PC-3 (cell line): ENCODE measurements at regions not wholly inside any gene's neighbourhood (a gene's known extent, or its start where the extent isn't known, plus 50 kb on each side); places are given as distances from the start of the nearest gene placed in this dataset.

ENCODE experiments used
- ATAC-seq: fragments of 200-7000 bp; cut with Tn5 transposase; 2 replicates; pipeline ENCODE4 v1.9.1; 2020; ENCODE audit warnings: mild to moderate bottlenecking, moderate library complexity
- BruUV-seq: library from RNA; stranded (reverse); fragments of 400-500 nt; replicated peaks from 2 replicates; lab custom pipeline; 2021; lab: Mats Ljungman, UMichigan
- CTCF ChIA-PET: fragments of 300-600 bp; sonication (Branson Sonifier 250); formaldehyde crosslinking; loops from one replicate; lab custom pipeline; 2022; ENCODE audit warnings: antibody characterized with exemption; lab: Charles Lee
- POLR2A ChIA-PET: fragments of 300-600 bp; sonication (Branson Sonifier 250); formaldehyde crosslinking; loops from one replicate; lab custom pipeline; 2022; ENCODE audit warnings: antibody characterized with exemption; ENCODE audit not compliant: unreplicated experiment; lab: Charles Lee
- DNase-seq: peaks from one replicate; pipeline ENCODE4 v3.0.0-alpha.2; 2015
- H2AFZ ChIP-seq: fragments of 300-600 bp; sonication (generic); 2 replicates; pipeline ENCODE4 v1.6.0; 2016; ENCODE audit warnings: antibody characterized with exemption, low read length
- H3F3A ChIP-seq: fragments of 300-600 bp; sonication (generic); one replicate; pipeline ENCODE4 v1.6.0; 2017; ENCODE audit warnings: antibody characterized with exemption, low read length, control low read depth, mild to moderate bottlenecking; ENCODE audit not compliant: unreplicated experiment
- H3K27ac ChIP-seq: fragments of 300-600 bp; sonication (generic); 2 replicates; pipeline ENCODE4 v1.5.1; 2016; ENCODE audit warnings: mild to moderate bottlenecking, low read length
- H3K27me3 ChIP-seq: fragments of 300-600 bp; sonication (generic); 2 replicates; pipeline ENCODE4 v1.6.1; 2016; ENCODE audit warnings: low read length, mixed read lengths
- H3K36me3 ChIP-seq: fragments of 300-600 bp; sonication (generic); 2 replicates; pipeline ENCODE4 v1.6.1; 2016; ENCODE audit warnings: low read depth, mixed run types, low read length, mixed read lengths
- H3K4me1 ChIP-seq: fragments of 300-600 bp; sonication (generic); 2 replicates; pipeline ENCODE4 v1.5.1; 2016; ENCODE audit warnings: low read length; ENCODE audit not compliant: insufficient read depth
- H3K4me2 ChIP-seq: fragments of 300-600 bp; sonication (generic); 2 replicates; pipeline ENCODE4 v1.6.0; 2016; ENCODE audit warnings: low read length
- H3K4me3 ChIP-seq: fragments of 300-600 bp; sonication (generic); 2 replicates; pipeline ENCODE4 v1.5.1; 2016; ENCODE audit warnings: mild to moderate bottlenecking, low read length, mixed read lengths
- H3K79me2 ChIP-seq: fragments of 300-600 bp; sonication (generic); 2 replicates; pipeline ENCODE4 v1.6.1; 2017; ENCODE audit warnings: low read length, mixed read lengths
- H3K9ac ChIP-seq: fragments of 300-600 bp; sonication (generic); 2 replicates; pipeline ENCODE4 v1.6.0; 2016; ENCODE audit warnings: mild to moderate bottlenecking, low read length
- H3K9me2 ChIP-seq: fragments of 300-600 bp; sonication (generic); replicated peaks from 2 replicates; pipeline ENCODE4 v1.6.1; 2016; ENCODE audit warnings: mixed run types, low read length, mixed read lengths
- H3K9me3 ChIP-seq: fragments of 300-600 bp; sonication (generic); 2 replicates; pipeline ENCODE4 v1.6.1; 2016; ENCODE audit warnings: low read length, mixed read lengths
- H4K20me1 ChIP-seq: fragments of 300-600 bp; sonication (generic); 2 replicates; pipeline ENCODE4 v1.6.1; 2016; ENCODE audit warnings: low read length, mixed read lengths
- EZH2 ChIP-seq: fragments of 300-600 bp; sonication (generic); IDR thresholded peaks from one replicate; pipeline ENCODE4 v1.6.1; 2017; ENCODE audit warnings: antibody characterized with exemption, mild to moderate bottlenecking, low read length; ENCODE audit not compliant: unreplicated experiment
- EZH2phosphoT487 ChIP-seq: fragments of 300-600 bp; sonication (generic); IDR thresholded peaks from 2 replicates; pipeline ENCODE4 v1.6.1; 2018; ENCODE audit warnings: mild to moderate bottlenecking, antibody characterized with exemption, low read length, borderline replicate concordance
- intact Hi-C: fragments of 100-400 bp; cut with micrococcal nuclease; formaldehyde crosslinking; loops from 2 replicates; pipeline ENCODE4 v1.9.0; 2023
- TF ChIP-seq, protein P1 (sequence below): fragments of 300-600 bp; sonication (generic); conservative IDR thresholded peaks from 2 replicates; pipeline ENCODE4 v1.5.1; 2017; ENCODE audit warnings: antibody characterized with exemption, low read depth, mild to moderate bottlenecking, low read length

DNA sequence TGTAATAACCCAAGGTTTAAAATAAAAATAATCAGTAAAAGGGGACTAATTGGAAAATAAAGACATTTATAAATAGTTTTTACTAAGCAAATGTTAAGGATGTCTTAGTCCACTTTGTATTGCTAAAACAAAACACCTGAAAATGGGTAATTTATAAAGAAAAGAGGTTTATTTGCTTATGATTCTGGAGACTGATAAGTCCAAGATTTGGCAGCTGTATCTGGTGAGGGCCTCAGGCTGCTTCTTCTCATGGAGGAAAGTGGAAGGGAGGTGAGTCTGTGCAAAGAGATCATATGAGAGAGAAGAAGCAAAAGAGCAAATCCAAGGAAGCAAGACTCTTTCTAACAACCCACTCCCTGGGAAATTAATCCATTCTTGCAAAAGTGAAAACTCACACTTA is 299.5 kb downstream of the DSC3 start:
- no peak overlapping the region for H2AFZ ChIP-seq
- DNase-seq (no peak), ATAC-seq (no peak)
- H4K20me1 ChIP-seq: no peaks in the 10 kb centered on the region
- no peaks in the 10 kb centered on the region for H3K9me3 ChIP-seq
- H3K36me3 ChIP-seq: no peaks in the 10 kb centered on the region
- no peaks in the 10 kb centered on the region for H3K27me3 ChIP-seq
- H3K4me1 ChIP-seq: no peaks in the 10 kb centered on the region
- no peaks in the 10 kb centered on the region for H3F3A ChIP-seq
- ChIA-PET CTCF (no interaction called here), POLR2A (no interaction called here)
- no peaks in the 10 kb centered on the region for H3K9me2 ChIP-seq
- H3K4me2 ChIP-seq: no peak overlapping the region
- no peak for TF ChIP-seq EZH2
- TF ChIP-seq, protein P1, sequence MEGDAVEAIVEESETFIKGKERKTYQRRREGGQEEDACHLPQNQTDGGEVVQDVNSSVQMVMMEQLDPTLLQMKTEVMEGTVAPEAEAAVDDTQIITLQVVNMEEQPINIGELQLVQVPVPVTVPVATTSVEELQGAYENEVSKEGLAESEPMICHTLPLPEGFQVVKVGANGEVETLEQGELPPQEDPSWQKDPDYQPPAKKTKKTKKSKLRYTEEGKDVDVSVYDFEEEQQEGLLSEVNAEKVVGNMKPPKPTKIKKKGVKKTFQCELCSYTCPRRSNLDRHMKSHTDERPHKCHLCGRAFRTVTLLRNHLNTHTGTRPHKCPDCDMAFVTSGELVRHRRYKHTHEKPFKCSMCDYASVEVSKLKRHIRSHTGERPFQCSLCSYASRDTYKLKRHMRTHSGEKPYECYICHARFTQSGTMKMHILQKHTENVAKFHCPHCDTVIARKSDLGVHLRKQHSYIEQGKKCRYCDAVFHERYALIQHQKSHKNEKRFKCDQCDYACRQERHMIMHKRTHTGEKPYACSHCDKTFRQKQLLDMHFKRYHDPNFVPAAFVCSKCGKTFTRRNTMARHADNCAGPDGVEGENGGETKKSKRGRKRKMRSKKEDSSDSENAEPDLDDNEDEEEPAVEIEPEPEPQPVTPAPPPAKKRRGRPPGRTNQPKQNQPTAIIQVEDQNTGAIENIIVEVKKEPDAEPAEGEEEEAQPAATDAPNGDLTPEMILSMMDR: no peak
- TF ChIP-seq EZH2phosphoT487: no peak
- no peak overlapping the region for H3K9ac ChIP-seq
- H3K4me3 ChIP-seq: no peak overlapping the region
- no TSS peak for BruUV-seq
- H3K79me2 ChIP-seq: no peaks in the 10 kb centered on the region
- H3K27ac ChIP-seq: no peak overlapping the region
- intact Hi-C loops: loop anchor here (10.0 kb wide), 1 partner anchor 158 kb away; no protein-coding TSS in a partner anchor

DNA sequence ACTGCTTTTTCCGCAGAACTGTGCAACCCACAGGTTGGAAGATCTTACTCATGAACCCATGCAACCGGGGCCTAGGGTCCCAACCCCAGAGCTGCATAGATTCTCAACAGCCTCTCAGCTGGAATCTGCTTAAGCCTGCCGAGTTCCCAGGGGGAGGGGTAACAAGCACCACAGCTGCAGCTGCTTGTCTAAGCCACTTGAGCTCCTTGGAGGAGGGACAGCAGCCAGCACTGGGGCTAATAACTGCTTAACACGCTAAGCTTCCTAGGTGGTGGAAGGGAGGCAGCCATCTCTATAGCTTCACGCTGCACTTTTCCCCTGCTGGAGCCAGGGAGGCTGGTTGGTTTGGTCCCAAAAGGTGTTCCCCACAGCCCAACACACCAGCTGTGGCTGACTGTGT is 311.6 kb downstream of the DSC3 start:
- Histone ChIP-seq H3F3A (no peaks in the 10 kb centered on the region), H3K27ac (no peak overlapping the region), H2AFZ (no peak overlapping the region), H3K9ac (no peak overlapping the region), H4K20me1 (no peaks in the 10 kb centered on the region), H3K36me3 (no peaks in the 10 kb centered on the region), H3K27me3 (no peaks in the 10 kb centered on the region), H3K79me2 (no peaks in the 10 kb centered on the region), H3K9me3 (no peaks in the 10 kb centered on the region), H3K9me2 (no peaks in the 10 kb centered on the region), H3K4me2 (no peak overlapping the region), H3K4me3 (no peak overlapping the region), H3K4me1 (no peaks in the 10 kb centered on the region)
- BruUV-seq: no TSS peak
- no peak for DNase-seq
- ChIA-PET POLR2A (no interaction called here), CTCF (no interaction called here)
- no peak for TF ChIP-seq EZH2phosphoT487
- TF ChIP-seq EZH2: no peak
- TF ChIP-seq, protein P1: no peak
- ATAC-seq: no peak
- intact Hi-C loops: no loop called here

DNA sequence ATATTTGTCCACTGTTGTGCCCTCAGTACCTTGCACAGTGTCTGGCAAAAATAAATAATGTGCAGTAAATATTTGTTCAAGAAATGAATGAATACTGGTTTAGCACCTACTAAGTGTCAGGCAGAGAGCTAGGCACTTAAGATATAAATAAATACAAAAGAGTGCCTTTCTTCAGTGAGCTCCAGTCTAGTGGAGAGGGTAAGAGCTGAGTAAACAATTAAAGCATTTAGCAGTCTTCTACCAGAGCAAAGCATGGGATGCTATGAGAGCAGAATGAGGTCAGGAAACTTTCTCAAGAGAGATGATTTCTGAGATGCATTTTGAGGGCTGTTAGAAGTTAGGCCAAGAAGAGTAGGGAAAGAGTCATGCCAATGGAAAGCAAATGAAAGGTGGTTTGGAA is 314.7 kb downstream of the DSC3 start:
- Histone ChIP-seq H3K4me3 (no peak overlapping the region), H3K4me1 (no peaks in the 10 kb centered on the region), H3K9ac (no peak overlapping the region), H3K27me3 (no peaks in the 10 kb centered on the region), H3K27ac (no peak overlapping the region), H3K4me2 (no peak overlapping the region), H3F3A (no peaks in the 10 kb centered on the region), H4K20me1 (no peaks in the 10 kb centered on the region), H3K9me2 (no peaks in the 10 kb centered on the region), H3K36me3 (no peaks in the 10 kb centered on the region), H3K9me3 (no peaks in the 10 kb centered on the region), H3K79me2 (no peaks in the 10 kb centered on the region), H2AFZ (no peak overlapping the region)
- DNase-seq (no peak), ATAC-seq (no peak)
- TF ChIP-seq EZH2phosphoT487 (no peak), EZH2 (no peak)
- TF ChIP-seq, protein P1: no peak
- CTCF ChIA-PET: no interaction called here
- no TSS peak for BruUV-seq
- POLR2A ChIA-PET: no interaction called here
- intact Hi-C loops: no loop called here
